ENCODE measurements at regions not wholly inside any gene's neighbourhood (a gene's known extent, or its start where the extent isn't known, plus 50 kb on each side); places are given as distances from the start of the nearest gene placed in this dataset.

- TF ChIP-seq REST (IDR thresholded peaks at IDR 0.05; ENCODE audit: low read depth, low read length) (no peak), ELF1 (IDR thresholded peaks at IDR 0.05) (no peak), RCOR1 (IDR thresholded peaks at IDR 0.05; ENCODE audit: low read length) (no peak), RFX5 (IDR thresholded peaks at IDR 0.05; ENCODE audit: low read length) (no peak), FOXJ3 (CRISPR knock-in tag; IDR thresholded peaks at IDR 0.05) (no peak)
Observed at GRCh38 chr2:56464066-56464465, 280.3 kb downstream of the CCDC85A start (continued).

- DNase-seq, result no peak
- Histone ChIP-seq H3F3A (replicated peaks; ENCODE audit: insufficient read depth) (no peaks in the 10 kb centered on the region), H3K79me2 (ENCODE audit: insufficient read depth) (no peaks in the 10 kb centered on the region), H3K9me3 (no peaks in the 10 kb centered on the region), H4K20me1 (ENCODE audit: insufficient read depth) (no peaks in the 10 kb centered on the region), H2AFZ (ENCODE audit: low read depth) (no peak overlapping the region), H3K4me2 (no peak overlapping the region), H3K36me3 (replicated peaks in 1 of 2; ENCODE audit: control insufficient read depth in 1 of 2, insufficient read depth in 2 of 2, low read length in 1 of 2) (no peaks in the 10 kb centered on the region), H3K4me1 (ENCODE audit: control insufficient read depth in 1 of 2, insufficient read depth in 2 of 2, low read depth in 1 of 2, low read length in 1 of 2) (no peaks in the 10 kb centered on the region), H3K9me2 (no peaks in the 10 kb centered on the region), H3K27me3 (ENCODE audit: insufficient read depth) (no peaks in the 10 kb centered on the region), H3K9ac (no peak overlapping the region), H3K27ac (ENCODE audit: low read depth in 2 of 2, low read length in 1 of 2) (no peak overlapping the region), H3K4me3 (ENCODE audit: low read depth in 2 of 2, low read length in 1 of 2) (no peak overlapping the region)
- TF ChIP-seq FOXJ3 (CRISPR knock-in tag; IDR thresholded peaks at IDR 0.05), result no peak
- TF ChIP-seq SMC3 (IDR thresholded peaks at IDR 0.05; ENCODE audit: low read depth, low read length), result no peak
- no peak for TF ChIP-seq USF2 (IDR thresholded peaks at IDR 0.05; ENCODE audit: borderline replicate concordance, low read depth, low read length)
- TF ChIP-seq TCF12 (IDR thresholded peaks at IDR 0.05), result no peak
- TF ChIP-seq MXI1 (IDR thresholded peaks at IDR 0.05; ENCODE audit: low read depth, low read length), result no peak
- no peak for TF ChIP-seq USF1 (IDR thresholded peaks at IDR 0.05; ENCODE audit: borderline replicate concordance, low read depth)
- no peak for TF ChIP-seq CTCF (IDR thresholded peaks at IDR 0.05)
- TF ChIP-seq EP300 (IDR thresholded peaks at IDR 0.05; ENCODE audit: borderline replicate concordance in 1 of 2, low read depth in 1 of 2, low read length in 1 of 2), result no peak
- no peak for TF ChIP-seq TAF1 (IDR thresholded peaks at IDR 0.05; ENCODE audit: borderline replicate concordance, low read depth, low read length)
- TF ChIP-seq RCOR1 (IDR thresholded peaks at IDR 0.05; ENCODE audit: low read length), result no peak
- TF ChIP-seq CHD2 (IDR thresholded peaks at IDR 0.05; ENCODE audit: low read length, partially characterized antibody), result no peak
- no peak for TF ChIP-seq MEF2A (IDR thresholded peaks at IDR 0.05; ENCODE audit: borderline replicate concordance, low read depth)
- ChIA-PET POLR2A (no interaction called here), CTCF (no interaction called here)
- WGBS (ENCODE audit: low lambda C conversion rate), result 67% methylated on average over 2 of the region's 2 CpGs
Observed at GRCh38 chr2:56464613-56465012, 280.8 kb downstream of the CCDC85A start.
